ENCODE measurements at regions not wholly inside any gene's neighbourhood (a gene's known extent, or its start where the extent isn't known, plus 50 kb on each side); places are given as distances from the start of the nearest gene placed in this dataset.

GRCh38 chr3:187827723-187828122 lies 82.5 kb upstream of the BCL6 start:
- TF ChIP-seq, protein P1, sequence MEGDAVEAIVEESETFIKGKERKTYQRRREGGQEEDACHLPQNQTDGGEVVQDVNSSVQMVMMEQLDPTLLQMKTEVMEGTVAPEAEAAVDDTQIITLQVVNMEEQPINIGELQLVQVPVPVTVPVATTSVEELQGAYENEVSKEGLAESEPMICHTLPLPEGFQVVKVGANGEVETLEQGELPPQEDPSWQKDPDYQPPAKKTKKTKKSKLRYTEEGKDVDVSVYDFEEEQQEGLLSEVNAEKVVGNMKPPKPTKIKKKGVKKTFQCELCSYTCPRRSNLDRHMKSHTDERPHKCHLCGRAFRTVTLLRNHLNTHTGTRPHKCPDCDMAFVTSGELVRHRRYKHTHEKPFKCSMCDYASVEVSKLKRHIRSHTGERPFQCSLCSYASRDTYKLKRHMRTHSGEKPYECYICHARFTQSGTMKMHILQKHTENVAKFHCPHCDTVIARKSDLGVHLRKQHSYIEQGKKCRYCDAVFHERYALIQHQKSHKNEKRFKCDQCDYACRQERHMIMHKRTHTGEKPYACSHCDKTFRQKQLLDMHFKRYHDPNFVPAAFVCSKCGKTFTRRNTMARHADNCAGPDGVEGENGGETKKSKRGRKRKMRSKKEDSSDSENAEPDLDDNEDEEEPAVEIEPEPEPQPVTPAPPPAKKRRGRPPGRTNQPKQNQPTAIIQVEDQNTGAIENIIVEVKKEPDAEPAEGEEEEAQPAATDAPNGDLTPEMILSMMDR (IDR thresholded peaks at IDR 0.05), result no peak
- no peak for TF ChIP-seq POLR2A (IDR thresholded peaks at IDR 0.05)
